SH-SY5Y (cell line): ENCODE measurements at regions not wholly inside any gene's neighbourhood (a gene's known extent, or its start where the extent isn't known, plus 50 kb on each side); places are given as distances from the start of the nearest gene placed in this dataset.

Source experiments
- GATA2 ChIP-seq: IDR thresholded peaks from 2 replicates; pipeline ENCODE4 v1.6.1; 2011; ENCODE audit warnings: mild to moderate bottlenecking, low read depth, low read length
- GATA3 ChIP-seq: IDR thresholded peaks from 2 replicates; pipeline ENCODE4 v1.6.1; 2011; ENCODE audit warnings: low read depth, mild to moderate bottlenecking, low read length, moderate library complexity

DNA sequence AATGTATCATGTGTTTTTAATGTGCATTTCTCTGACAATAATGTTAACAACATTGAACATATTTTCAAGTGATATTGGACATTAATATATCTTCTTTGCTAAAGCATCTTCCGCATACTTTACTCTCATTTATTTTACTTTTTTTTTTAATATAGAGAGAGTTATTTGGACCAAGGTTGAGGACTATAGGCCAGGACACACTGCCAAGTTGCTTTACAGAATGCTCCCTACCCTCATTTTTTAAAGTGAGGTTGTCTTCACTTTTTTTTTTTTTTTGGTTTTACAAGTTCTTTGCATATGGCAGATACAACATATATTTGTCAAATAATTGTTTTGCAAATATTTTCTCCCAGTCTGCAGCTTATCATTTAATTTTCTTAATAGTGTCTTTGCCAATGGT lies 201.8 kb downstream of the OSR1 start:
- TF ChIP-seq GATA3 (no peak), GATA2 (no peak)

GRCh38 chr2:19150726-19151125 lies 207.7 kb downstream of the OSR1 start:
- TF ChIP-seq GATA3, result no peak
- TF ChIP-seq GATA2, result no peak

DNA sequence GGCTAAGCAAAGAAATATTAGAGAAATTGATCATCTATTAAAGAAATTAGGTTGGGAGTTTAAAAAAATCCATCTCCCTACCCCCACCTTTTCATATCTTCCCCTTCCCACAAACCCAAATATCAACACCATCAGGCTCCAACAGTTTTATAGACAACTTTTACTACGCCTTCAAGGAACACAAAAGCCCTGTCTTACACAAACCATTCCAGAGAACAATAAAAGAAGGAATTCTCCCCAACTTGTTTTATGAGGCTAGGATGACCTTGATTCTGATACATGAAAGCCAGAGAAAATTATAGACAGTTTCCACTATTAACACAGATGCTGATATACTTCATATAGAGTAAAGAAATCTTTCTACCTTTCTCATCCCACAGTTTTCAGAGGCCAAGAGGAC lies 211.6 kb downstream of the OSR1 start:
- TF ChIP-seq GATA3 (no peak), GATA2 (no peak)

DNA sequence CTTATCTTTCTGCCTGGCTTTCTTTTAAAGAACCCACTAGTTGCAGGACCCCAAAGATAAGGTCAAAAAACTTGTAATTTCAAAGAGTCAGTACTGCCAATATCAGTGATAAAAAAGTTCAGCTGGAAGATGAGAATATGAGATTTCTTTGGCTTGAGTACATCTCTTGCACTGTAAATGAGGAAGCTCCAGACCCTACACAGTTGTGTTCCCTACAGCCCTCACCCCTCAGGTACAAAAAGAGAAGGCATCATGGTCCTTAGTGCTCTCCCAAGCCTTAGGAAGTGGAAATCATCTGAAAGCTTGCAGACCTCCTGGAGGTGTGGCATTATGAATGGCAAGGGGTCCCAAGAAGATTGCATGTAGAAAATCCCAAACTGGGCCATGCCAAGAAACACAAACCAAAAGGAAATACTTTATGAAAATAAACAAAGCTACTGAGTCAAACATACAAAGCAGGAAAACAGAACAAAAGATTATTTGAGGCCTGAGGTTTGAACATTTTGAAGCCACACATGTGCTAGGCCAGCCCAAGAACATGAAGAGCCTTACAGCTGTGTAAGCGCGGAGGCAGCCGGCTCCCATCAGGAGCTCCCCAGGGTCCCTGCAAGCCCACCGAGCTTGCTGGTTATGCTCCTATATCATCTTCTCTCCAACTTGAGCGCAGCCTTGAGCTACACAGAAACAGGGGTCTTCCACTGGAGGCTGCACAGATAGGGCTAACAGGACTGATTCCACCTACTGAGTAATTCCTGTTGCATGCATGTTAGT lies 217.0 kb downstream of the OSR1 start:
- no peak for TF ChIP-seq GATA2
- TF ChIP-seq GATA3, result no peak

- TF ChIP-seq GATA3, result no peak
- TF ChIP-seq GATA2, result no peak
Measured at GRCh38 chr2:19140463-19141208, 217.8 kb downstream of the OSR1 start.

DNA sequence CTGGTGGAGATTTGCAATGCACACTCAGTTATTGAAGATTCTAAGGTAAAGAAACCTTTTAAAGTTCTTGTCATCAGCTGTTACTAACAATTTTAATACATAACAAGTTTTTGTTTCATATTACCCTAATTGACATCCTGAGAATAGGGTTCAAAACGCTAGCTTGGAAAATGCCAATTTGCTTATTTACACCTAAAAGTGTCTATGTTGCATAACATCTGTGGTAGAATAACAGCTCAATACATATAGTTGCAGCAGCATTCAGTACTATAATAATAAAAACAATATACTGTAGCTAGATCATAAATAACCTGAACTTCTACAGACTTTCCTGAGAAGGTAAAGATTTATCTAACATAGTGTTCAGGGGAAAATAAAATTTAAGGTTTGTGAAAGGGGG lies 219.0 kb downstream of the OSR1 start:
- TF ChIP-seq GATA2 (no peak), GATA3 (no peak)

GRCh38 chr2:19138264-19138825 lies 220.1 kb downstream of the OSR1 start:
- TF ChIP-seq GATA3 (no peak), GATA2 (no peak)

GRCh38 chr2:19137433-19137832 lies 221.0 kb downstream of the OSR1 start:
- no peak for TF ChIP-seq GATA2
- no peak for TF ChIP-seq GATA3

- TF ChIP-seq GATA3, result no peak
- no peak for TF ChIP-seq GATA2
Measured at GRCh38 chr2:19132967-19133366, 225.5 kb downstream of the OSR1 start.

DNA sequence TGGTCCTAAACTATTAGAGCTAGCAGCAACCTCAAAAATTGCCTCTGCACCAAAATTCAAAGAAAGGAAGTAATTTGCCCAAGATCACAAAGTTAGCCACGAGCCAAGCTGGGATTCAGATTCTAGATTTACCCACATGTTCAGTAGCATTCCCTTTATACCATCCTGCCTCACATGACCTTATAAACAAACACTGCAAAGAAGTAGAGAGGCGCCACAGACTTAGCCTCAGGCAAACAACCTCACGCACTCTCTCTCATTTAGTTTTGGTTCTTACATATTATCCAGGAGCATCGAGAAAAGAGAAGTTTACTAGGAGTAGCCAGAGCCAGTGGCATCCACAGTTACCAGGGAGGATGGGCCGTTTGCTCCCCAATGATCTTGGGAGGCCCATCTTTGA lies 226.6 kb downstream of the OSR1 start:
- TF ChIP-seq GATA2, result no peak
- TF ChIP-seq GATA3, result no peak

GRCh38 chr2:19128148-19128547 lies 230.3 kb downstream of the OSR1 start:
- TF ChIP-seq GATA3 (no peak), GATA2 (no peak)

GRCh38 chr2:19127616-19128015 lies 230.8 kb downstream of the OSR1 start:
- TF ChIP-seq GATA2, result no peak
- TF ChIP-seq GATA3, result no peak

DNA sequence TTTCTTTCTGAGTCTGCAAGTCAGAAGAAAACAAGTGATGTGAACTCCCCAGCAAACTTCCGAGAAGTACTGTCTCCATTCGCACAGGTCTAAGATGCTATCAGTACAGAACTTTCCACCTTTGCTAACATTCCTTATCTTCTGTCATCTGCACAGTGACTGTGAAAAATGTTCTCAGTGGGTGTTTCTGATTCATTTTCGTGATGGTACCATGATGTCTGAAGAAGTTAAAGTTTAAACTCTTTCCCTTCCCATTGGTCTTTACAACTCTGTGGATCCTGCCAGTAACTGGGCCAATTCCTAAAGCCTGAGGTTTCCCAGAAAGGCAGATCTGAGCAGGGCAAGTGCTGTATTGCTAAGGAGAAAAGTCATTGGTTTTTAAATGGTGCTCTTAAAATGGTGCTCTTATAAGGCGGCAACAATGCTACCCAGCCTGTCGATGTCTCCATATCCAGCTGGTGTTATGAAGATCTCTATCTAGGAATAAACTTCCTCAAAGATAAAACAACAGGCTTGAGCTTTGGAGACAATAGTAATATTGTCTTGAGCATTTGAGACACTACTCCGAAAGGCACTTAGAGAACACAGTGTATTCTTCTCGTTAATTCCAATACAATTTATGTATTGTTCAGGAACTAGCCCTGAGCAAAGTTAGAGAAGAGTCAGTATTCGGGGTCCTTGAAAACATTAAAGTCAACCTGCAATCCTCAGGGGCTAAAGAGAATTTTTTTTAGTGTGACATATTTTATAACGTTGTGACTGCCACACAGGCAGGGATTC lies 232.3 kb downstream of the OSR1 start:
- TF ChIP-seq GATA3 (no peak), GATA2 (no peak)

- TF ChIP-seq GATA3, result no peak
- no peak for TF ChIP-seq GATA2
Measured at GRCh38 chr2:19124135-19124534, 234.3 kb downstream of the OSR1 start.

- TF ChIP-seq GATA2, result no peak
- TF ChIP-seq GATA3, result no peak
Measured at GRCh38 chr2:19123556-19123955, 234.9 kb downstream of the OSR1 start.
